Stimulated activated CD4-positive, alpha-beta T cell treated with anti-CD3 and anti-CD28 coated beads, Interleukin-1b, Interleukin-23, amount 100 ng/mL, for 1 hour (primary cell): ENCODE measurements at regions not wholly inside any gene's neighbourhood (a gene's known extent, or its start where the extent isn't known, plus 50 kb on each side); places are given as distances from the start of the nearest gene placed in this dataset.
"Not testable (repeated sequence)": the region's sequence is repeated elsewhere in the genome, so short reads cannot be mapped to it uniquely, and the experiment has no call there.

ENCODE experiments used
- DNase-seq, 2 donors: peaks; one replicate each; pipeline ENCODE4 v3.0.0-alpha.2; 2020; ENCODE audit warnings: low read depth in 2 of 2

- DNase-seq, result no peak
Measured at GRCh38 chr1:209109001-209109785, 474.3 kb upstream of the CAMK1G start.

- no peak for DNase-seq
Measured at GRCh38 chr1:209113521-209113920, 470.0 kb upstream of the CAMK1G start.

- no peak for DNase-seq
Measured at GRCh38 chr1:209116705-209117104, 466.8 kb upstream of the CAMK1G start.

- DNase-seq, result no peak
Measured at GRCh38 chr1:209123601-209124000, 459.9 kb upstream of the CAMK1G start.

GRCh38 chr1:209129091-209129490 lies 454.4 kb upstream of the CAMK1G start:
- DNase-seq, result not testable (repeated sequence)

GRCh38 chr1:209130886-209131285 lies 452.6 kb upstream of the CAMK1G start:
- no peak for DNase-seq

- no peak for DNase-seq
Measured at GRCh38 chr1:209132736-209133467, 450.6 kb upstream of the CAMK1G start.

- DNase-seq, result no peak
Measured at GRCh38 chr1:209134001-209134400, 449.5 kb upstream of the CAMK1G start.

- no peak for DNase-seq
Measured at GRCh38 chr1:209143916-209144315, 439.6 kb upstream of the CAMK1G start.

GRCh38 chr1:209150114-209150513 lies 433.4 kb upstream of the CAMK1G start:
- DNase-seq, result no peak

GRCh38 chr1:209153411-209153810 lies 430.1 kb upstream of the CAMK1G start:
- DNase-seq, result no peak

- no peak for DNase-seq
Measured at GRCh38 chr1:209154912-209155311, 428.6 kb upstream of the CAMK1G start.

- DNase-seq, result no peak
Measured at GRCh38 chr1:209155546-209155945, 428.0 kb upstream of the CAMK1G start.

GRCh38 chr1:209156991-209157390 lies 426.5 kb upstream of the CAMK1G start:
- no peak for DNase-seq

GRCh38 chr1:209157546-209158249 lies 425.8 kb upstream of the CAMK1G start:
- no peak for DNase-seq

GRCh38 chr1:209158851-209159250 lies 424.7 kb upstream of the CAMK1G start:
- no peak for DNase-seq

GRCh38 chr1:209160230-209160629 lies 423.3 kb upstream of the CAMK1G start:
- DNase-seq, result no peak

GRCh38 chr1:209162651-209163050 lies 420.9 kb upstream of the CAMK1G start:
- no peak for DNase-seq

- no peak for DNase-seq
Measured at GRCh38 chr1:209168204-209168603, 415.3 kb upstream of the CAMK1G start.

GRCh38 chr1:209171151-209171550 lies 412.4 kb upstream of the CAMK1G start:
- DNase-seq, result no peak

GRCh38 chr1:209172286-209172685 lies 411.2 kb upstream of the CAMK1G start:
- DNase-seq, result no peak

- DNase-seq, result not testable (repeated sequence)
Measured at GRCh38 chr1:209172792-209173542, 410.5 kb upstream of the CAMK1G start.
